HepG2 (cell line): ENCODE measurements at regions not wholly inside any gene's neighbourhood (a gene's known extent, or its start where the extent isn't known, plus 50 kb on each side); places are given as distances from the start of the nearest gene placed in this dataset.

Experiments
- ATAC-seq: fragments of 200-7000 bp; cut with Tn5 transposase; 3 replicates; pipeline ENCODE4 v1.9.1; 2020; ENCODE audit warnings: mild to moderate bottlenecking, moderate library complexity
- BruUV-seq: library from RNA; stranded (reverse); fragments of 400-500 nt; replicated peaks from 2 replicates; lab custom pipeline; 2021; lab: Mats Ljungman, UMichigan
- CTCF ChIA-PET: fragments of 300-600 bp; formaldehyde crosslinking; extraction: SDS; loops from one replicate; lab custom pipeline; 2021; ENCODE audit warnings: low total read pairs, inconsistent platforms, low intra/inter-chr PET ratio; lab: Yijun Ruan, JAX
- POLR2A ChIA-PET: fragments of 350-600 bp; sonication (Branson Sonifier 250); formaldehyde crosslinking; loops from one replicate; lab custom pipeline; 2020; ENCODE audit warnings: antibody characterized with exemption, inconsistent platforms; lab: Yijun Ruan, JAX
- DNase-seq: peaks from one replicate; pipeline ENCODE4 v3.0.0-alpha.2; 2015; ENCODE audit warnings: low spot score
- FAIRE-seq: peaks from 3 replicates; lab custom pipeline; 2011; peaks lifted over from hg19 to GRCh38; lab: Jason Lieb, UNC
- H2AFZ ChIP-seq: one replicate; pipeline ENCODE4 v1.6.1; 2011; ENCODE audit warnings: low read length, inconsistent platforms
- H3K27ac ChIP-seq: fragments of 300-600 bp; 3 replicates; pipeline ENCODE4 v1.8.0; 2011; ENCODE audit warnings: mixed run types, mild to moderate bottlenecking, mixed read lengths, low read length, inconsistent platforms; ENCODE audit not compliant: insufficient read depth; ENCODE audit errors: extremely low read length
- H3K27me3 ChIP-seq, 2 experiments: fragments of 200-600 bp in 1 of 2; 2 replicates in 1 of 2; 3 replicates in 1 of 2; pipeline versions ENCODE4 v1.6.0 to v1.8.0; 2011; ENCODE audit warnings: low read length in 2 of 2, mild to moderate bottlenecking in 2 of 2, moderate library complexity in 2 of 2, inconsistent platforms in 1 of 2; ENCODE audit not compliant: insufficient read depth in 2 of 2, control insufficient read depth in 1 of 2
- H3K36me3 ChIP-seq, 2 experiments: fragments of 200-600 bp in 1 of 2; replicated peaks in 1 of 2; 2 replicates in 1 of 2; 3 replicates in 1 of 2; pipeline versions ENCODE4 v1.5.1 to v1.8.0; 2011; ENCODE audit warnings: low read length in 2 of 2, inconsistent platforms in 1 of 2; ENCODE audit not compliant: insufficient read depth in 2 of 2, control insufficient read depth in 1 of 2
- H3K4me1 ChIP-seq: 2 replicates; pipeline ENCODE4 v1.5.1; 2012; ENCODE audit warnings: low read length, inconsistent platforms; ENCODE audit not compliant: insufficient read depth
- H3K4me2 ChIP-seq: 2 replicates; pipeline ENCODE4 v1.6.0; 2011; ENCODE audit warnings: low read depth, low read length, inconsistent platforms
- H3K4me3 ChIP-seq, 3 experiments: fragments of 200-600 bp in 1 of 3; sonication (generic), shearing (Covaris generic) in 1 of 3; replicated peaks in 1 of 3; 2 replicates each; pipeline ENCODE4 v1.5.1; 2011 to 2016; ENCODE audit warnings: low read length in 3 of 3, inconsistent platforms in 2 of 3, low read depth in 2 of 3, mild to moderate bottlenecking in 2 of 3, control low read depth in 1 of 3, mixed read lengths in 1 of 3; ENCODE audit not compliant: insufficient read depth in 1 of 3
- H3K79me2 ChIP-seq: one replicate; pipeline ENCODE4 v1.6.1; 2011; ENCODE audit warnings: low read length, inconsistent platforms; ENCODE audit not compliant: insufficient read depth
- H3K9ac ChIP-seq: 2 replicates; pipeline ENCODE4 v1.6.0; 2011; ENCODE audit warnings: mild to moderate bottlenecking, low read depth, low read length, inconsistent platforms; ENCODE audit not compliant: insufficient read depth
- H3K9me3 ChIP-seq: 2 replicates; pipeline ENCODE4 v1.5.1; 2012; ENCODE audit warnings: mild to moderate bottlenecking, low read length
- H4K20me1 ChIP-seq: 2 replicates; pipeline ENCODE4 v1.6.0; 2011; ENCODE audit warnings: inconsistent platforms, mild to moderate bottlenecking, low read length, moderate library complexity; ENCODE audit not compliant: insufficient read depth
- BCL6 ChIP-seq: IDR thresholded peaks from 2 replicates; pipeline ENCODE4 v1.6.1; 2016; ENCODE audit warnings: missing genetic modification reagents, missing compliant biosample characterization
- CERS6 ChIP-seq: sonication (generic); formaldehyde crosslinking; IDR thresholded peaks from 2 replicates; pipeline ENCODE4 v1.5.0; 2020; ENCODE audit warnings: missing genetic modification reagents
- FOXA1 ChIP-seq, 2 experiments: fragments of 450-650 bp in 1 of 2; sonication (generic) in 1 of 2; formaldehyde crosslinking in 1 of 2; IDR thresholded peaks; 2 replicates each; pipeline versions ENCODE4 v1.4.0 to v1.6.1; 2016 to 2020; ENCODE audit warnings: missing genetic modification reagents in 1 of 2
- FOXA3 ChIP-seq: IDR thresholded peaks from 2 replicates; pipeline ENCODE4 v1.6.1; 2016; ENCODE audit warnings: missing genetic modification reagents, missing compliant biosample characterization
- HNF4A ChIP-seq: sonication (generic); formaldehyde crosslinking; IDR thresholded peaks from 2 replicates; pipeline ENCODE4 v1.4.0; 2020; ENCODE audit warnings: missing genetic modification reagents
- HNF4G ChIP-seq, 2 experiments: sonication (generic) in 1 of 2; formaldehyde crosslinking in 1 of 2; IDR thresholded peaks; 2 replicates each; pipeline versions ENCODE4 v1.4.0 to v1.6.1; 2011 to 2020; ENCODE audit warnings: borderline replicate concordance in 2 of 2, low read depth in 2 of 2, mild to moderate bottlenecking in 2 of 2, low read length in 1 of 2, missing genetic modification reagents in 1 of 2, moderate library complexity in 1 of 2
- RXRB ChIP-seq: IDR thresholded peaks from 2 replicates; pipeline ENCODE4 v1.6.1; 2016; ENCODE audit warnings: borderline replicate concordance, missing genetic modification reagents, missing compliant biosample characterization
- ZBTB21 ChIP-seq: sonication (generic); formaldehyde crosslinking; IDR thresholded peaks from 2 replicates; pipeline ENCODE4 v1.4.0; 2020; ENCODE audit warnings: missing genetic modification reagents
- ZBTB8A ChIP-seq: sonication (generic); formaldehyde crosslinking; IDR thresholded peaks from 2 replicates; pipeline ENCODE4 v1.4.0; 2020; ENCODE audit warnings: mild to moderate bottlenecking, low read depth, missing genetic modification reagents, borderline replicate concordance
- ZNF12 ChIP-seq: sonication (generic); formaldehyde crosslinking; IDR thresholded peaks from 2 replicates; pipeline ENCODE4 v1.5.0; 2020; ENCODE audit warnings: missing genetic modification reagents
- ZNF644 ChIP-seq: IDR thresholded peaks from 2 replicates; pipeline ENCODE4 v1.6.1; 2016; ENCODE audit warnings: low read depth
- ZNF746 ChIP-seq: sonication (generic); formaldehyde crosslinking; IDR thresholded peaks from 2 replicates; pipeline ENCODE4 v1.8.0; 2022; ENCODE audit warnings: mild to moderate bottlenecking, missing genetic modification reagents
- WGBS: methylation state at CpG from one replicate; pipeline ENCODE4 v1.1.6; 2017; ENCODE audit warnings: low lambda C conversion rate; 5-methylcytosine and 5-hydroxymethylcytosine counted together
- in situ Hi-C: cut with HindIII; loops from 2 replicates; pipeline ENCODE4 v1.10.0; 2017; ENCODE audit warnings: low pct_unique_long_range_greater_than_20kb; ENCODE audit not compliant: extremely low pct_ligation_motif_present
- intact Hi-C: fragments of 100-400 bp; cut with micrococcal nuclease; formaldehyde crosslinking; loops from one replicate; pipeline ENCODE4 v1.10.0; 2022; ENCODE audit not compliant: unreplicated experiment
- TF ChIP-seq, protein P1 (sequence below): sonication (generic); formaldehyde crosslinking; conservative IDR thresholded peaks from 2 replicates; pipeline ENCODE4 v1.4.0; 2020; ENCODE audit warnings: mild to moderate bottlenecking, missing genetic modification reagents, moderate library complexity
- TF ChIP-seq, protein P2 (sequence below): IDR thresholded peaks from 2 replicates; pipeline ENCODE4 v1.4.0; 2020; ENCODE audit warnings: mild to moderate bottlenecking, missing genetic modification reagents
- TF ChIP-seq, protein P3 (sequence below): sonication (generic); formaldehyde crosslinking; IDR thresholded peaks from 2 replicates; pipeline ENCODE4 v1.5.1; 2020; ENCODE audit warnings: mild to moderate bottlenecking, missing genetic modification reagents, moderate library complexity

DNA sequence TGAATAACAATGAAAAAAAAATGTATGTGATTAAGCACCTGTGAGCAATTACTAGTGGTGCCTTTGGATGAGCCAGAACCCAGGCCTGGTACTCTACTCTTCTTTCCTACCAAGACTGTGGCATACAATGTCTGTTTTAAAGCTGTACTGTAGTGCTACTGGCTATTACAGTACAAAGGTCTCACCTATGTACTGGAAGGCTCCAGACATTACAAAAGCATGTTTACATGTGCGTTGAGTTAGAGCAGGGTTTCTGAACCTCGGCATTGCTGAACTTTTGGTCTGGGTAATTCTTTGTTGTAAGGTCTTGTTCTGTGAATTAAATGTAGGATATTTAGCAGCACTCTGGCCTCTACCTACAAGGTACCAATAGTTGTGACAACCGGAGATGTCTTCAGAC, 153.8 kb downstream of the SPATA18 start:
- Histone ChIP-seq H3K4me1 (peaks cover 12% of the 10 kb centered on the region), H3K27ac (no peak overlapping the region), H4K20me1 (no peaks in the 10 kb centered on the region), H3K27me3 (no peaks in the 10 kb centered on the region), H3K9ac (no peak overlapping the region), H2AFZ (no peak overlapping the region), H3K4me2 (no peak overlapping the region), H3K36me3 (no peaks in the 10 kb centered on the region), H3K4me3 (no peak overlapping the region), H3K79me2 (no peaks in the 10 kb centered on the region), H3K9me3 (no peaks in the 10 kb centered on the region)
- FAIRE-seq = no peak
- peak; percentile 29 for DNase-seq
- intact Hi-C loops = no loop called here
- ChIA-PET CTCF (no interaction called here), POLR2A (no interaction called here)
- in situ Hi-C loops = no loop called here
- peak; percentile 94 for ATAC-seq
- WGBS = 2% methylated on average over 3 of the region's 3 CpGs
- BruUV-seq = no TSS peak
- TF ChIP-seq ZNF746 (CRISPR knock-in tag) (no peak), ZNF644 (CRISPR knock-in tag) (peak; percentile 60; the same call in 1 of the 2 replicates), ZNF12 (CRISPR knock-in tag) (no peak), HNF4G (IDR thresholded peaks at IDR 0.05; ENCODE audit: borderline replicate concordance, low read depth, low read length) (peak; percentile 67; the same call in 1 of the 2 replicates), HNF4G (CRISPR knock-in tag; IDR thresholded peaks at IDR 0.05; ENCODE audit: borderline replicate concordance, low read depth) (no peak), FOXA1 (IDR thresholded peaks at IDR 0.05) (no peak), FOXA1 (CRISPR knock-in tag; IDR thresholded peaks at IDR 0.05) (0 out of 2 replicates have a peak, but pooled peaks have one; percentile 17), FOXA3 (peak; percentile 84), BCL6 (CRISPR knock-in tag) (peak; percentile 35; the same call in 1 of the 2 replicates), ZBTB8A (CRISPR knock-in tag) (no peak), CERS6 (no peak), ZBTB21 (CRISPR knock-in tag) (no peak), HNF4A (peak; percentile 74), RXRB (CRISPR knock-in tag) (peak; percentile 23; the same call in 1 of the 2 replicates)
- TF ChIP-seq, protein P1, sequence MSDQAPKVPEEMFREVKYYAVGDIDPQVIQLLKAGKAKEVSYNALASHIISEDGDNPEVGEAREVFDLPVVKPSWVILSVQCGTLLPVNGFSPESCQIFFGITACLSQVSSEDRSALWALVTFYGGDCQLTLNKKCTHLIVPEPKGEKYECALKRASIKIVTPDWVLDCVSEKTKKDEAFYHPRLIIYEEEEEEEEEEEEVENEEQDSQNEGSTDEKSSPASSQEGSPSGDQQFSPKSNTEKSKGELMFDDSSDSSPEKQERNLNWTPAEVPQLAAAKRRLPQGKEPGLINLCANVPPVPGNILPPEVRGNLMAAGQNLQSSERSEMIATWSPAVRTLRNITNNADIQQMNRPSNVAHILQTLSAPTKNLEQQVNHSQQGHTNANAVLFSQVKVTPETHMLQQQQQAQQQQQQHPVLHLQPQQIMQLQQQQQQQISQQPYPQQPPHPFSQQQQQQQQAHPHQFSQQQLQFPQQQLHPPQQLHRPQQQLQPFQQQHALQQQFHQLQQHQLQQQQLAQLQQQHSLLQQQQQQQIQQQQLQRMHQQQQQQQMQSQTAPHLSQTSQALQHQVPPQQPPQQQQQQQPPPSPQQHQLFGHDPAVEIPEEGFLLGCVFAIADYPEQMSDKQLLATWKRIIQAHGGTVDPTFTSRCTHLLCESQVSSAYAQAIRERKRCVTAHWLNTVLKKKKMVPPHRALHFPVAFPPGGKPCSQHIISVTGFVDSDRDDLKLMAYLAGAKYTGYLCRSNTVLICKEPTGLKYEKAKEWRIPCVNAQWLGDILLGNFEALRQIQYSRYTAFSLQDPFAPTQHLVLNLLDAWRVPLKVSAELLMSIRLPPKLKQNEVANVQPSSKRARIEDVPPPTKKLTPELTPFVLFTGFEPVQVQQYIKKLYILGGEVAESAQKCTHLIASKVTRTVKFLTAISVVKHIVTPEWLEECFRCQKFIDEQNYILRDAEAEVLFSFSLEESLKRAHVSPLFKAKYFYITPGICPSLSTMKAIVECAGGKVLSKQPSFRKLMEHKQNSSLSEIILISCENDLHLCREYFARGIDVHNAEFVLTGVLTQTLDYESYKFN (CRISPR knock-in tag) = peak; percentile 51
- TF ChIP-seq, protein P2, sequence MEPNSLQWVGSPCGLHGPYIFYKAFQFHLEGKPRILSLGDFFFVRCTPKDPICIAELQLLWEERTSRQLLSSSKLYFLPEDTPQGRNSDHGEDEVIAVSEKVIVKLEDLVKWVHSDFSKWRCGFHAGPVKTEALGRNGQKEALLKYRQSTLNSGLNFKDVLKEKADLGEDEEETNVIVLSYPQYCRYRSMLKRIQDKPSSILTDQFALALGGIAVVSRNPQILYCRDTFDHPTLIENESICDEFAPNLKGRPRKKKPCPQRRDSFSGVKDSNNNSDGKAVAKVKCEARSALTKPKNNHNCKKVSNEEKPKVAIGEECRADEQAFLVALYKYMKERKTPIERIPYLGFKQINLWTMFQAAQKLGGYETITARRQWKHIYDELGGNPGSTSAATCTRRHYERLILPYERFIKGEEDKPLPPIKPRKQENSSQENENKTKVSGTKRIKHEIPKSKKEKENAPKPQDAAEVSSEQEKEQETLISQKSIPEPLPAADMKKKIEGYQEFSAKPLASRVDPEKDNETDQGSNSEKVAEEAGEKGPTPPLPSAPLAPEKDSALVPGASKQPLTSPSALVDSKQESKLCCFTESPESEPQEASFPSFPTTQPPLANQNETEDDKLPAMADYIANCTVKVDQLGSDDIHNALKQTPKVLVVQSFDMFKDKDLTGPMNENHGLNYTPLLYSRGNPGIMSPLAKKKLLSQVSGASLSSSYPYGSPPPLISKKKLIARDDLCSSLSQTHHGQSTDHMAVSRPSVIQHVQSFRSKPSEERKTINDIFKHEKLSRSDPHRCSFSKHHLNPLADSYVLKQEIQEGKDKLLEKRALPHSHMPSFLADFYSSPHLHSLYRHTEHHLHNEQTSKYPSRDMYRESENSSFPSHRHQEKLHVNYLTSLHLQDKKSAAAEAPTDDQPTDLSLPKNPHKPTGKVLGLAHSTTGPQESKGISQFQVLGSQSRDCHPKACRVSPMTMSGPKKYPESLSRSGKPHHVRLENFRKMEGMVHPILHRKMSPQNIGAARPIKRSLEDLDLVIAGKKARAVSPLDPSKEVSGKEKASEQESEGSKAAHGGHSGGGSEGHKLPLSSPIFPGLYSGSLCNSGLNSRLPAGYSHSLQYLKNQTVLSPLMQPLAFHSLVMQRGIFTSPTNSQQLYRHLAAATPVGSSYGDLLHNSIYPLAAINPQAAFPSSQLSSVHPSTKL = peak; percentile 43; the same call in 1 of the 2 replicates
- TF ChIP-seq, protein P3, sequence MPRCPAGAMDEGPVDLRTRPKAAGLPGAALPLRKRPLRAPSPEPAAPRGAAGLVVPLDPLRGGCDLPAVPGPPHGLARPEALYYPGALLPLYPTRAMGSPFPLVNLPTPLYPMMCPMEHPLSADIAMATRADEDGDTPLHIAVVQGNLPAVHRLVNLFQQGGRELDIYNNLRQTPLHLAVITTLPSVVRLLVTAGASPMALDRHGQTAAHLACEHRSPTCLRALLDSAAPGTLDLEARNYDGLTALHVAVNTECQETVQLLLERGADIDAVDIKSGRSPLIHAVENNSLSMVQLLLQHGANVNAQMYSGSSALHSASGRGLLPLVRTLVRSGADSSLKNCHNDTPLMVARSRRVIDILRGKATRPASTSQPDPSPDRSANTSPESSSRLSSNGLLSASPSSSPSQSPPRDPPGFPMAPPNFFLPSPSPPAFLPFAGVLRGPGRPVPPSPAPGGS (CRISPR knock-in tag) = no peak
